Sigmoid colon (tissue), 3 donors: ENCODE measurements at regions not wholly inside any gene's neighbourhood (a gene's known extent, or its start where the extent isn't known, plus 50 kb on each side); places are given as distances from the start of the nearest gene placed in this dataset.

ENCODE experiments used
- CTCF ChIP-seq, 4 experiments: fragments of 450-650 bp in 3 of 4; fragments of 200-600 bp in 1 of 4; IDR thresholded peaks; one replicate each; pipeline ENCODE4 v1.5.1; 2016 to 2019; ENCODE audit warnings: antibody characterized with exemption in 4 of 4, mild to moderate bottlenecking in 3 of 4, moderate library complexity in 2 of 4
- POLR2A ChIP-seq, 2 donors: fragments of 450-650 bp; IDR thresholded peaks; one replicate each; pipeline ENCODE4 v1.6.1; 2016; ENCODE audit warnings: antibody characterized with exemption in 2 of 2, mild to moderate bottlenecking in 2 of 2, moderate library complexity in 2 of 2

GRCh38 chr6:7668936-7669335 is 57.0 kb upstream of the BMP6 start:
- no peak for TF ChIP-seq CTCF (IDR thresholded peaks at IDR 0.05)
- no peak for TF ChIP-seq POLR2A (IDR thresholded peaks at IDR 0.05)
